Lung (tissue), 11 donors: ENCODE measurements at regions not wholly inside any gene's neighbourhood (a gene's known extent, or its start where the extent isn't known, plus 50 kb on each side); places are given as distances from the start of the nearest gene placed in this dataset.

ENCODE experiments used
- ATAC-seq: fragments of 200-7000 bp; cut with Tn5 transposase; one replicate; pipeline ENCODE4 v1.9.1; 2020; ENCODE audit warnings: moderate number of reproducible peaks; ENCODE audit not compliant: insufficient read depth, low FRiP score
- DNase-seq, 3 donors: peaks; one replicate each; pipeline ENCODE4 v3.0.0-alpha.2; 2013 to 2017
- H3K27ac ChIP-seq, 2 donors: one replicate each; pipeline ENCODE4 v1.5.1; 2013; ENCODE audit warnings: mild to moderate bottlenecking in 2 of 2, moderate library complexity in 2 of 2, control low read depth in 1 of 2, inconsistent platforms in 1 of 2, low read depth in 1 of 2, low read length in 1 of 2
- H3K27me3 ChIP-seq, 3 donors: one replicate each; pipeline ENCODE4 v1.5.1; 2013; ENCODE audit warnings: low read length in 2 of 3; ENCODE audit not compliant: control insufficient read depth in 3 of 3, insufficient read depth in 3 of 3
- H3K36me3 ChIP-seq, 4 donors: one replicate each; pipeline ENCODE4 v1.5.1; 2013; ENCODE audit warnings: low read length in 4 of 4, mild to moderate bottlenecking in 1 of 4, moderate library complexity in 1 of 4; ENCODE audit not compliant: control insufficient read depth in 4 of 4, insufficient read depth in 4 of 4
- H3K4me1 ChIP-seq, 5 donors: one replicate each; pipeline ENCODE4 v1.5.1; 2013; ENCODE audit warnings: low read length in 5 of 5, mild to moderate bottlenecking in 2 of 5, moderate library complexity in 1 of 5; ENCODE audit not compliant: control insufficient read depth in 5 of 5, insufficient read depth in 5 of 5
- H3K4me3 ChIP-seq: one replicate; pipeline ENCODE4 v1.5.1; 2013; ENCODE audit warnings: mild to moderate bottlenecking, control low read depth, moderate library complexity
- H3K9ac ChIP-seq, 2 donors: one replicate each; pipeline ENCODE4 v1.5.1; 2013; ENCODE audit warnings: low read length in 2 of 2, control low read depth in 1 of 2; ENCODE audit not compliant: insufficient read depth in 1 of 2
- H3K9me3 ChIP-seq, 4 donors: one replicate each; pipeline ENCODE4 v1.5.1; 2013; ENCODE audit warnings: low read length in 3 of 4, mild to moderate bottlenecking in 1 of 4, moderate library complexity in 1 of 4; ENCODE audit not compliant: control insufficient read depth in 4 of 4, insufficient read depth in 3 of 4
- WGBS, 2 donors: extraction: QIAGEN DNeasy Blood & Tissue Kit; methylation state at CpG; one replicate each; pipeline ENCODE4 v1.1.7; 2013; 5-methylcytosine and 5-hydroxymethylcytosine counted together
- TF ChIP-seq, protein P1 (sequence below): IDR thresholded peaks from 2 replicates; pipeline ENCODE4 v1.5.1; 2012; ENCODE audit warnings: mild to moderate bottlenecking; ENCODE audit errors: control extremely low read depth, extremely low read depth
- donor health status: control.
- donor health status: control.
- donor health status: Bipolar disorder and iron deficiency.
- donor health status: healthy.
- donor health status: DM: yes; HTN: yes; CAD: no.

DNA sequence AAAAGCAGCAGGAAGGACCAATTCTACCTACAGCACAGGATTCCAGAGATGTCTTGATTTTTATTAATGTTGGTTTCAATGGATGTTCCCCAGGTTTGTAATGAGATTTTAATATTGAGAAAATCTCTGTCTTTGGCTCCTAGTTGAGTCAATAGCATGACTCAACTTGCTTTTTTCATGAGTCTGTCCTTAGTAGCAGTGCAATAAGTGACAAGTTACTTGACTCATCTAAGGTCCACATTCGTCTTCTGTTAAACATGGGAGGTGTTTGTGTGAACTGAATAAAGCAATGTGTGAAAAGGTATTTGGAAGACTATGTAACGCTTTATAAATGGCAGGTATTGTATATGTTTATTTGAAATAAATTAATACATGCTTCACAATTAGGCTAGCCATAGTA is 645.0 kb upstream of the PTBP2 start:
- no peak for ATAC-seq
- no peaks in the 10 kb centered on the region for H3K27me3 ChIP-seq
- peaks cover 0 to 8% (median 0%) of the 10 kb centered on the region in 5 donors for H3K4me1 ChIP-seq
- no peak for DNase-seq
- no peaks in the 10 kb centered on the region for H3K36me3 ChIP-seq
- H3K9me3 ChIP-seq = peaks cover 0 to 2% (median 0%) of the 10 kb centered on the region in 4 donors
- H3K9ac ChIP-seq = no peak overlapping the region
- H3K4me3 ChIP-seq = no peak overlapping the region
- TF ChIP-seq, protein P1, sequence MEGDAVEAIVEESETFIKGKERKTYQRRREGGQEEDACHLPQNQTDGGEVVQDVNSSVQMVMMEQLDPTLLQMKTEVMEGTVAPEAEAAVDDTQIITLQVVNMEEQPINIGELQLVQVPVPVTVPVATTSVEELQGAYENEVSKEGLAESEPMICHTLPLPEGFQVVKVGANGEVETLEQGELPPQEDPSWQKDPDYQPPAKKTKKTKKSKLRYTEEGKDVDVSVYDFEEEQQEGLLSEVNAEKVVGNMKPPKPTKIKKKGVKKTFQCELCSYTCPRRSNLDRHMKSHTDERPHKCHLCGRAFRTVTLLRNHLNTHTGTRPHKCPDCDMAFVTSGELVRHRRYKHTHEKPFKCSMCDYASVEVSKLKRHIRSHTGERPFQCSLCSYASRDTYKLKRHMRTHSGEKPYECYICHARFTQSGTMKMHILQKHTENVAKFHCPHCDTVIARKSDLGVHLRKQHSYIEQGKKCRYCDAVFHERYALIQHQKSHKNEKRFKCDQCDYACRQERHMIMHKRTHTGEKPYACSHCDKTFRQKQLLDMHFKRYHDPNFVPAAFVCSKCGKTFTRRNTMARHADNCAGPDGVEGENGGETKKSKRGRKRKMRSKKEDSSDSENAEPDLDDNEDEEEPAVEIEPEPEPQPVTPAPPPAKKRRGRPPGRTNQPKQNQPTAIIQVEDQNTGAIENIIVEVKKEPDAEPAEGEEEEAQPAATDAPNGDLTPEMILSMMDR = no peak
- WGBS, 2 donors = 86 to 92% methylated on average over 2 of the region's 2 CpGs
- H3K27ac ChIP-seq = no peak overlapping the region

DNA sequence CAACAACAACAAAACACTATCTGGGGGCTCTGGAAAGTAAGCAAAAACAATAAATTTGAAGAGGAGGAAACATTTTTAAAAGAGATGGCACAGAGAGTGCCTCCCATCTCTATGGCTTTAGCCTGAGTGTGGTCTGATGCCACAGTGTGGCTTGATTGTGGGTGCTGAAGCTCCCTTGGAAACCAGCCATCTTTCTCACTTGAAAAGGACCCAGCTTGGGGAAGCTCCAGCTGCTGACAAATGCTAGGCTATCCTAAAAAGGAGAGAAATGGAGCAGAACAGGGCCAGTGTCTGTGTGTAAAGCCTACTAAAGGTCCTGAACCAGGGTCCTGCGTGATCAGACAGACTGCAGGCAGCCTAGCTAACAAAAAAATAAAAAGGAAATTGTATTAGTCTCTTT is 642.0 kb upstream of the PTBP2 start:
- WGBS, 2 donors = 80 to 90% methylated on average over 1 of the region's 1 CpG
- Histone ChIP-seq H3K36me3 (no peaks in the 10 kb centered on the region), H3K4me3 (no peak overlapping the region), H3K27me3 (no peaks in the 10 kb centered on the region), H3K4me1 (peaks cover 0 to 5% (median 0%) of the 10 kb centered on the region in 5 donors), H3K9me3 (peaks cover 0 to 2% (median 0%) of the 10 kb centered on the region in 4 donors), H3K9ac (no peak overlapping the region), H3K27ac (no peak overlapping the region)
- DNase-seq (no peak), ATAC-seq (no peak)
- TF ChIP-seq, protein P1 = no peak

DNA sequence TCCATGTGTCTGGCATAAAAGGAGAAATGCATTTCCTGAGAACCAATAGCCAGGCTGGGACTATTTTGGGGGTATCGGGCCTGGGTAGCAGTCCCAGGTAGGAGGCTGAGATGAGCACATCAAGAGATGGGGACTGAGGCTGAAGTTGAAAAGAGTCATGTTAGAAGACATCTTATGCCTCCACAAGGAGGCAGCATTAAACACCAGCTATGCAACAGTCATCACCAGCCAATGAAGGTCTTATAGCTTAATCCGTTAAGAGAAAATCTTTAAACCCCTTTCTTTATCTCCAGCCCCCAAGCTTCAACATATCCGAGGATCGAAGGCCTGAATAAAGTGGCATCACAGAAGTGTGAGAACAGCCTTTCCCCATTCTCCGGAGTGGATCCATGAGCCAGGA is 640.7 kb upstream of the PTBP2 start:
- H3K36me3 ChIP-seq = no peaks in the 10 kb centered on the region
- WGBS, 2 donors = 95 to 97% methylated on average over 5 of the region's 5 CpGs
- H3K27me3 ChIP-seq = no peaks in the 10 kb centered on the region
- no peaks in the 10 kb centered on the region for H3K4me1 ChIP-seq
- no peak overlapping the region for H3K9ac ChIP-seq
- no peak overlapping the region for H3K27ac ChIP-seq
- H3K4me3 ChIP-seq = no peak overlapping the region
- TF ChIP-seq, protein P1 = no peak
- peaks cover 0 to 2% (median 0%) of the 10 kb centered on the region in 4 donors for H3K9me3 ChIP-seq
- ATAC-seq (no peak), DNase-seq (no peak)

DNA sequence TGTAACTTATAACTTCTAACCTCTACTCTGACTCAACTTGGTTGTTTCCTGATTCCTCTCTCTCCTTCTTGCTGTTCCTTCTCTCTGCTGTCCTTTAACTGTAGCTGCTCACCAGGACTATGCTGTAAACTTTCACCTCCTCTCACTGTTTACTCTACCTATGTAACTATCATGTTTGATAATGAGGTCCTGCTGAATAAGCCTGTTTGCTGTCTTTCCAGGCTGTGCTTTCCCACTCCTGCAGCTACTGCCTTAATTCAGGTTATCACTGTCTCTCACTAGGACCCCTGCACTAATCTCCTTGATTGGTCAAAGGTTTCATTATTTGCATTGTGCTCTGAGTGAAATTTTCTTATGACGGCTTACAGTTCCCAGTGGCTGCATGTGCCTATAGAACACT is 633.9 kb upstream of the PTBP2 start:
- no peak overlapping the region for H3K9ac ChIP-seq
- no peak for DNase-seq
- no peak overlapping the region for H3K4me3 ChIP-seq
- WGBS, 2 donors = 79 to 83% methylated on average over 1 of the region's 1 CpG
- H3K4me1 ChIP-seq = no peaks in the 10 kb centered on the region
- H3K27me3 ChIP-seq = no peaks in the 10 kb centered on the region
- ATAC-seq = no peak
- H3K9me3 ChIP-seq = no peaks in the 10 kb centered on the region
- H3K27ac ChIP-seq = no peak overlapping the region
- no peaks in the 10 kb centered on the region for H3K36me3 ChIP-seq
- TF ChIP-seq, protein P1 = no peak
